Kidney tubule cell (primary cell): ENCODE measurements at regions not wholly inside any gene's neighbourhood (a gene's known extent, or its start where the extent isn't known, plus 50 kb on each side); places are given as distances from the start of the nearest gene placed in this dataset.
"Not testable (repeated sequence)": the region's sequence is repeated elsewhere in the genome, so short reads cannot be mapped to it uniquely, and the experiment has no call there.

Experiments
- DNase-seq: peaks from one replicate; pipeline ENCODE4 v3.0.0-alpha.2; 2018; ENCODE audit warnings: low spot score

DNA sequence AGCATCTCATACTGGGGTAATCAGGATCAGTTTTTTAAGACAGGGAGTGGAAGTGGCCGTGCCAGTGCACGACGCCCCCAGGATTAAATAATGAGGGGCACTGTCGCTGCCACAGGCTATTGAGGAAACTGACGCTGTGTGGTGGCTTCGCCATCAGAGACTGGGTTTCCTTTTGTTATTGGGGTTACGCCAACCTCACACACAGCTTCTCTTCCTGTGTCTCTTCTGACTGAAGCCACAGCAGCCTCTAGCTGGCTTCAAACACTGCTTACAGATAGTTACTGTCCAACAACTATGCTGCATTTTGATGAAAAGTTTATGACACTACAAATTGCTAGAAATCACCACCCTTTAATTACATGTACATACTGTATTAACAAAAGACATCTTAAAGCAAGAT is 521.9 kb upstream of the SALL3 start:
- DNase-seq, result no peak

DNA sequence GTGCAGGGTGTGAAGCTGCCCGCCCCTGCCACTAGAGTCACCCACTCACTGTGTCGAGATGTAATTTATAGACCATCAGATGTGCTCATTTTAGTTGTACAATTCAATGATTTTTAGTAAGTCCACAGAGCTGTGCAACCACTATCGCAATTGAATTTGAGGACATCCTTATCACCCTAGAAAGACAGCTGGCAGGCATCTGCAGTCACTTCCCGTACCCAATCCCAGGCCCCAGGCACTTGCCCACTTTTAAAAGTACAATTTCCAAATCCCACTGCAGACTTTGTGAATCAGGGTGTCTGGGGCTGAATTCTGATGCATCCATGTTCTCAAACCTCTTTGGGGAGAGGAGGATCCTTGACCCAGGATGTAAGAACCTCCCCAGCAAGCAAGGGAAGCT is 521.3 kb upstream of the SALL3 start:
- DNase-seq, result no peak

DNA sequence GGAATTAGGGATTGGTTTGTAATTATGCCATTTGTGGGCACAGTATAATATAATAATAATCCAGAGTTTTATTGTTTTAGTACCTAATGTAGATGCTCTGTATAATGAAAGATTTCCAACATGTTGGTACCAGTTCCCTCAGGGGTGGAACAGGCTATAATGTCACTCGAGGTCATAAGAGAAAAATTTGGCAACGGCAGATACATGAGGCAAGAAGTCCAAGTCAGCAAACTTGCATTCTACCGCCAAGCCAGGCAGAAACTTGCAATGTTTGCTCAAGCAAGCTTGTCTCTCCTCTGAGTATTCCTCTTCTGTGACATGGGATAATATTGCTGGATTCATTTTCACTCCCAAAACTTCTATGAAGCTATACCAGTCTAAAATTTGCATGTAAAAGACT is 520.0 kb upstream of the SALL3 start:
- no peak for DNase-seq

DNA sequence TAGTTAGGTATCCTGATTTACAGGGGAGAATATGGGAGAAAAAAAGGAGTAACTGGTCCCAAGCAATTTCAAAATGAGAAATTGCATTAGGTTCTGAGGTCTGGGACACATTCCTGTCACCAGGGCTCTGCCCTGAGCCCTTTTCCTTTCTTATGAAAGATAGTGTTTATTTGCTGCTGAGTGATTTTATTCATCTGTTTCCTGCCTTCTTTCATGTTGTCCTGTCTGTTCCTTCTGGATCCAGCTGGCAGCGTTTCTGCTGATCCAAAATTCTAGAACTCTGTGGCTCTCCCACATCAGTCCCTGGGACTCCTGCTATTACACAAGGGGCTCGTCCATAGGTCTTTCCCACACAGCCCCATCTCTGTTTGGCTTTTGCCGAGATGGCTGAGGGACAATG is 519.1 kb upstream of the SALL3 start:
- no peak for DNase-seq

DNA sequence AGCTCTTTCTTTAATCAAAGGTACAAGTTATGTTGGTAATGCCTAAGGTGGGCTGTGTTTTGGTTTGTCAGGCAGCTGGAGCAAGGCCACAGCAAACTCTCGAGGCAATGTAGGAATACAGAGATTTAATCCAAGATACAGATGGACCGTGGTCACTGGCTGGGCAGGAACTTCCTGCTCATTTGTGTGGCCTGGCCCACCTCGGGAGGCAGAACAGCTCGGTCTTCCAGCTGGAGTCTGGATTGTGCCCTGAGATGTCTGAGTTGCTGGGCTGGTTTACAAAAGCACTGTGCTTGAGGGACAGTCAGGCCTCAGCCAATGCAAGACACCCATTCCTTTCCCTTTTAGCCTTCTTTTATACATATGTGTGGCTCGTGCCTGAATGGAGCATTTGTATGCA is 506.1 kb upstream of the SALL3 start:
- no peak for DNase-seq

DNA sequence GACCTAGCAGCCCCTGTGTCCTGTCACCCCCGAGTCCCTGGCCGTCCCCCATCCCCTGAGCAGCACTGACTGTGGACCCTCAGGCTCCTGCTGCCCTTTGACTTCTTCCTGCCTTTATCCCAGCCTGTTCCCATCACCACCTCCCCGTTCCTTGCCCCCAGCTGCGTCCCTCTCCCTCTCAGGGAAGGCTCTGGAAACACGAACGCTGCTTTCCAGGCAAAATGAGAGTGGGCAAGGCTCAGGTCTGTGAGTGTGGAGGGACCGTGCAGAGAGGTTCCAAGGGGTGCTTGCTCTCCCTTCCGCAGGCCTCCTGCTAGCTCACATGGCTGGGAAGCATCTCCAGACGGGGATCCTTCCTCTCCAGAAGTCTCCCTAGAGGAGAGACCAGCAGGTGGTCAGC is 501.8 kb upstream of the SALL3 start:
- DNase-seq, result no peak

DNA sequence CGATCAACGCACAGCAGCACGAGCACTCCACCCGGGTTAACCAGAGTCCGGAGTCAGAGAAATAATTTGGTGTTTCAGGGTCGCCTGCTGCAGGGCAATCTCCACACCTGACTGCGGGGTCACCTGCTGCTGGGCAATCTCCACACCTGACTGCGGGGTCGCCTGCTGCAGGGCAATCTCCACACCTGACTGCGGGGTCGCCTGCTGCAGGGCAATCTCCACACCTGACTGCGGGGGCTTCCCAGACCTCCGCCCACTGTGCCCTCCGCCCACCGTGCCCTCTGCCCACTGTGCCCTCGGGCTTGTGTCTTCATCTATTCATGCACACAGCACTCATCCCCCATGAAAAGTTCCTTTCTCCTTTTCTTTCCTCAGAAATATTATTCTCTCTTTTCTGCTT is 500.2 kb upstream of the SALL3 start:
- no peak for DNase-seq

DNA sequence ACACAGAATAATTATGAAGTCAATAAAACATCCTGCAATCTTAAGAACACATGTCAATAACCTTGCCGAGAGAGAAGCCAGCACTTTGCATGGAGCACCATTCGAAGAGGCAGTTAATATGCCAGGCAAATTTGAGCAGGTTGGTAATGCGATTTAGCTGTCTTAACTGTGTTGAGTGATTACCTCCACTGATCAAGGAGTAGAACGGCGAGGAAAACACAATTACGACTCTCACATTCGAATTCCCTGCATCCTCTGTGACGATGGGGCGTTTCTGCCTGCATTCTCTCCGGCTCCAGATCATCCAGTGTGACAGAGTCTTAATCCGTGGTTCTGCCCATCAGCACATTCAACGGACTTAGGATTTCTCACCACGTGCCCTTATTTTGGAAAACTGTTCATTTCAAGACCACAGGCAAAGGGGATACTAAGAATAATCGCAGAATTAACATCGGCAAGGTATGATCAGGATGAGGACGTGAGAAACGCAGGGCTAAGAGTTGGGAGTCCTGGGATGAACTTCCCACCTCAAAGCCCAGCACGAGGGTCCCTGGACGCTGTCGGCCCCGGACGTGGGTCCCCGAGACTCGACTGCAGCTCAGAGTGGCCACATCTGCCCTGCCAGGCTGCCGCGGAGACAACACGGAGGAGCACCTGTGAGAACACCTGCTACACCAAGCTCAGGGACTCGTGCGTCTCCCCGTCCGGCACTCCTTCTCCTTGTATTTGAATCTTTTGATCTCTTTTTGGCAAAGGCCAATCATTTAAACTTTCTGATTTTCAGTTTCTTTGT is 499.2 kb upstream of the SALL3 start:
- no peak for DNase-seq

DNA sequence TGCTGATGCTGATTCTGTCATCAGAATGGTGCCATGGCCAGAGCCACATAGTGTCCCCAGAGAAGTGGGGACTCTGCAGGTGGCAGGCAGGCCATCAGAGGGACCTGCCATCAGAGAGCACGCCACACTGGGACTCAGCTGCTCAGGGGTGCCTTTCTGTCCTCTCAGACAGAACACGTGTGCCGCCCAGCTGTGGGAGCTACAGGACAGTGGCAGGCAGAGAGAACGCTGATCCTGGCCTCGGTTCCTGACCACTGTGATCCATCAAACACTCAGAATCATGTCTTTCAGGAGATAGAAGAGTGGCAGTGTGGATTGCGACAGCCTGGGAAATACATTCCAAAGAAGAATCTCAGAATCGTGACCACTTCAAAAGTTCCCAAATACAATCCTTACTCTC is 497.2 kb upstream of the SALL3 start:
- no peak for DNase-seq

DNA sequence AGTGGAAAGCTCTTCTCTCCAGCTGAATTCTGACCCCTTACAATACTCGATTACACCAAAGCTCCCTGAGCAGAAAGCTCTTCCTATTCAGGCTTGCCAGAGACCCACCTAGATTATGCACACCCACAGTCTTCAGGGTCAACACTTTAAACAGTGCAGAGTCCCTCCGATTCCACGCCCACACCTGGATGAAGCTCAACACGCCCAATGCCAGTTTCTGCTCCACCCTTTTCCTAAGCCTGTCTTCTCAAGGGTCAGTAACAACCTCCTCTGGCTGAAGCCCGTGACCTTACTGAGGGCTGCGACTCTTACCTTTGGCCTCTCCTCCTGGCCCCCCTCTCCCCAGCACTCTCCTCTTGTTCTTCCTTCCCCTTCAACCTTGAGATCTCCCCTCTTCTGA is 492.0 kb upstream of the SALL3 start:
- DNase-seq, result no peak

DNA sequence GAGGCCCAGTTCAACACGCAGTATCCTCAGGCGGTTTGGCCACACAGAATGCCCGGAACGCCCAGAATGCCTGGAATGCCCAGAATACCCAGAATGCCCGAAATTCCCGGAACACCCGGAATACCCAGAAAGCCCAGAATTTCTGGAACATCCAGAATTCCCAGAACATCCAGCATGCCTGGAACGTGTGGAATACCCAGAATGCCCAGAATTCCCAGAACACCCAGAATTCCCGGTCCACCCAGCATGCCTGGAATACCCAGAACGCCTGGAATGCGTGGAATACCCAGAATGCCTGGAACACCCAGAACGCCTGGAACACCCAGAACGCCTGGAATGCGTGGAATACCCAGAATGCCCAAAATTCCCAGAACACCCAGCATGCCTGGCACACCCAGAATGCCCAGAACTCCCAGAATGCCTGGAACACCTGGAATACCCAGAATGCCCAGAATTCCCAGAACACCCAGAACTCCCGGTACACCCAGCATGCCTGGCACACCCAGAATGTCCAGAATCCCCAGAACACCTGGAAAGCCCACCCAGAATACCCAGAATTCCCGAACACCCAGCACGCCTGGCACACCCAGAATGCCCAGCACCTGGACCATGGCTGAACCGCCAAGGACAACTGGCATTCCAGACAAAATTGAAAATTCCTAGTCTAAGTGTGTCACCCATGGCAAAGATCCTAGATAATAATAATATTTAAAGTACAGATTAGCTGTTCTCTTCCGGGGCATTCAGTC is 487.4 kb upstream of the SALL3 start:
- no peak for DNase-seq

DNA sequence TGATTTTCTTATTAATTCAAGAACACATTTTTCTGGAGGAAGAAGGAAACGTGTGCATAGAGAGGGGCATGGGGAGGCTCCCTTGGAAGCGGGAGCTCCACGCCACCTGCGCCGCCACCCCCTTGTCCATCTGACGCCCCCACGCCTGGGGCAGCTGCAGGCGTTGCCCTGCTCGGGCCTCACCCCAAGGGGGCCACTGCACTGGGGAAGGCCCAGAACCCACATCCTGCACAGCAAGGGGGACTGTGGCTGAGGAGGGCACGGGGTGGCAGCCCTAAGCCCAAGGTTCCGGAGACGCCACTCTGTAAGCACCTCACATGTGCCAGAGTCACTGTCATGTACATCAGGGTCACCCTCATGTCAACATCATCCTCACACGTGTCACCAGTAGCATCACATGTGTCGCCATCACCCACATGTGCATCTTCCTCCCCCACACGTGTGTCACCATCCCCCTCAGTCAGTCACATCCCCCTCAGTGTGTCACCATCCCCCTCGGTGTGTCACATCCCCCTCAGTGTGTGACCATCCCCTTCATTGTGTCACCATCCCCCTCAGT is 486.7 kb upstream of the SALL3 start:
- DNase-seq, result no peak

DNA sequence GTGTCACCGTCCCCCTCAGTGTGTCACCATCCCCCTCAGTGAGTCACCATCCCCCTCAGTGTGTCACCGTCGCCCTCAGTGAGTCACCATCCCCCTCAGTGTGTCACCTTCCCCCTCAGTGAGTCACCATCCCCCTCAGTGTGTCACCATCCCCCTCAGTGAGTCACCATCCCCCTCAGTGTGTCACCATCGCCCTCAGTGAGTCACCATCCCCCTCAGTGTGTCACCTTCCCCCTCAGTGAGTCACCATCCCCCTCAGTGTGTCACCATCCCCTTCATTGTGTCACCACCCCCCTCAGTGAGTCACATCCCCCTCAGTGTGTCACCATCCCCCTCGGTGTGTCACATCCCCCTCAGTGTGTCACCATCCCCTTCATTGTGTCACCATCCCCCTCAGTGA is 486.1 kb upstream of the SALL3 start:
- not testable (repeated sequence) for DNase-seq

DNA sequence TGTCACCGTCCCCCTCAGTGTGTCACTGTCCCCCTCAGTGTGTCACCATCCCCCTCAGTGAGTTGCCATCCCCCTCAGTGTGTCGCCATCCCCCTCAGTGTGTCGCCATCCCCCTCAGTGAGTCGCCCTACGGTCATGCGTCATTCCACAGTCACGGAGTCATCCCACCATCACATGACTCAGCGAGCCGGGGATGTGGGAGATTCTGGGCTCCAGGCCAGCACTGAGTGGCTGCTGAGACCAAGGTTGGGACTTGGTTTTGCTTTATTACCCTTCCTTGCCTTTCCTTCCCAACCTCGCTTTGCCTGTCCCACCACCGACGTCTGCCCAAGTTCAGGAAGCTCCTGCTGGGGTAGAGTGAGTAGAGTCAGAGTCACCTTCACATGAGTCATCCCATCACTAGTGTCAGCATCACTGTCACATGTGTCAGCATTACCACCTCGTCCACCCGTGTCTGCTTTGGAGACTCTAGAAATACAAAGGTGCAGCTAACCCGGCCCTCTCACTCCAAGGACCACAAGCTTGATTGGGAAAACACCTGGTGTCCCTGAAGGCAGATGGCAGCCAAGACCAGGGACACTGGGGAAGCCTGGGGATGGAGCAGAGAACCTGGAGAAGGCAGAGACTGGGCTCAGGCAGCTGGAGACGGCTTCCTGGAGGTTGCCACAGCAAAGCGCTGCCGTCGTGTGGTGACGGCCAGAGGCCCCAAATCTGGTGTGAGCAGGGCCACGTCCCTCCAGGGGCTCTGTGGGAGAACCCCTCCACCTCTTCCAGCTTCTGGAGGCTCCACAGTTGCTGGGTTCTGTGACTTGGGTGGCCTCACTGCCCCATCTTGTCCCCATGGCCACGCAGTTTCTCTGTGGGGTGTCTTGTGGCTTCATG is 485.2 kb upstream of the SALL3 start:
- DNase-seq, result no peak

DNA sequence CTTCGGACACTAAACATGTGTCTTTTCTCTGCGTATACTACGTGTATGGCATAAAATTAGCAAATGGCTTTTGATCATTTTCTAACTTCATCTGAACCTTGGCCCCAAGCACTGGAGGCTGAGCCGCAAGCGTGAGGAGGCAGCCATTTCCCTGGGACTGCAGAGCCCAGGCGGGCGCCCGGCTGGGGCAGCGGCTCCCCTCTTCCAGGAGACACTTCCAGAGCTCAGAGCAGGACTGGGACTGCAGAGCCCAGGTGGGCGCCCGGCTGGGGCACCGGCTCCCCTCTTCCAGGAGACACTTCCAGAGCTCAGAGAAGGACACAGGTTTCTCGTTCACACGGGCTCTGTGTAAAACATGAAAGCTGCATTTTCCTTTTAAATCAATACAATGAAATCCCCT is 484.1 kb upstream of the SALL3 start:
- DNase-seq, result no peak

DNA sequence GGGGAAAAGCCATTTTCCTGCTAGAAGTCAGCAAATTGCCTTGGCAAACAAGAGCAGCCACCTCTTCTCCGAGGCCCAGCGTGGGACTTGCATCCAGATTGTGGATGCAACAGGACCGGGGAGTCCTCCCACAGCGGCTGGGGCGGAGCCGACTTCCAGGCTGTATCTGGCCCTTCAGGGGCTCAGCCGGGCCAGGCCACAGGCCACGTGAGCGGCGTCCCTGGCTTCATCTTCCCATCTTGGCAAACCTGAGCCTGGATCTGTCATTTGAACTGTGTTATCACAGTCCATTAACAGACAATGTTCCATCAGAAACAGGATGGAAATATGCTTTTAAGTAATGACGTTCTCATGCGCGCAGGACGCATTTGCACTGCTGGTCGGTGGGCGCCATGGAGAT is 483.5 kb upstream of the SALL3 start:
- DNase-seq, result no peak

DNA sequence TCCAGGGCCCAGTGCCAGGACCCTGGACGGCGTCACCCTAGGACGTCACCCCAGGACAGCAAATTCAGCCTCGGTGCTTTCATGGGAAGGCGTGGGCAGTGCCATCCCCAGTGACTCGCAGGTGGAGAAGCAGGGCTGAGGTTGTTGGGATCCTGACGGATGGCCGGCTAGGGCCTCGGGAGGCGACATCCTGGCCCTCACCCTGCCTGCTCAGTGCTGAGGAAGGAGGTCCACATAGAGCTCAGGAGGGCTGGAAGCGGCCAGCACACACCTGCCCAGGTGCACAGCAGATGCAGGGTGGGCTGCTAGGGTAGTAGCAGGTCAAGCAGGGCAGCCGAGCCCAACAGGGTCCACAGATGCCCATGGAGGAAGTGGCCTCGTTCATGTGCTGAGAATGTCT is 482.0 kb upstream of the SALL3 start:
- DNase-seq, result no peak

DNA sequence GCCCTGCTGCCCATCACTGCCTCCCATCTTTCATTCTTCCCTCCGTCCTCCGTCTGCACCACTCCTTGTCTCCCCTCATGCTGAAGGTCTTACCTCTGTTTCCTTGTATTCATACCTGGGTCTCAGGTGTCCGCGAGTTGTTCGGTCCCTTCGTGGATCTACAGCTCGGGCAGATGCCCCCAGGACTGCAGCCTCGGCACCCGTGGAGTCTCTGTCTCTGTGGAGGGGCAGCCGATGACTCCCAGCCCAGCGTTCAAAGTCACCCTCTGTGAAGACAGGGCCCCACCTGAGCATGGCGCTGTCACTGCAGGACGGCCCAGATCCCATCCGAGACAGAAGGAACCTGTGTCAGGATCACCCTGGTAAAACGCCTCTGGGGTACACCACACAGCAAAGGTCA is 480.0 kb upstream of the SALL3 start:
- no peak for DNase-seq

DNA sequence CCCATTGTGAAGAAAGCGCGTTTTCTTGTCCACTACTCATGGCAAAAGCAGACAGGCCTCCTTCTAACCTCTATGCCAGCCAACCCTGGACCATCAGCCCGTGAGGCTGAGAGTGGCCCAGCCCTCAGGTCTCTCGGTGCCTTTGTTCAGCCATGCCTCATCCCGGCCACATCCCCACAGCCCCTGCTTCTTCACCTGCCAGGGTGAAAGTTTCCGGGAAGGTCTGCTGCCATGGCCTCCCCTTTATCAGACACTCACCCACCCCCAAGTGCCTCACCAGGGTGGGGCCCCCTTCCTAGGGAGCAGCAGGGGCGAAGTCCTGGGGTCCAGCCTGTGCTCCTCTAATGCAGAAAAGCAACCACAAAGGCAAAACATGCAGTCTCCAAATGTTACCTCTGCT is 478.4 kb upstream of the SALL3 start:
- no peak for DNase-seq

DNA sequence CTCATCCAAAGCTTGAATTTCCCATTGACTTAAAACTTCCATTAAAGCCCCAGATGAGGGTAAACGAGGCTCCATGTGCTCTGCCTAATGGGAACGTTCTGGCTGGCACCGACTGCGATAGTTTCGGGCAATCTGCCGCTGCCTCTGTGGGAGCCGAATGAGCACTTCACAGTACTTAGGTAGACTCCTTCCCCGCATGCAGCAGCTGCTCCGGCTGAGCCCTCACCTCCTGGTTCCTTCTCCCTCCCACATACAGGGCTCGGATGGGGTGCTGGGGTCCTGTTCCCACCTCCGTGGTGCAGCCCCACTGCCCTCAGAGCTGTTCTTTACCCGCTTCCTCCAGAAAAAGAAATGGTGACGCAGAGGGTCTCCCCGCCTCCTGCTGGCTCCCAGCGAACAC is 476.5 kb upstream of the SALL3 start:
- no peak for DNase-seq

DNA sequence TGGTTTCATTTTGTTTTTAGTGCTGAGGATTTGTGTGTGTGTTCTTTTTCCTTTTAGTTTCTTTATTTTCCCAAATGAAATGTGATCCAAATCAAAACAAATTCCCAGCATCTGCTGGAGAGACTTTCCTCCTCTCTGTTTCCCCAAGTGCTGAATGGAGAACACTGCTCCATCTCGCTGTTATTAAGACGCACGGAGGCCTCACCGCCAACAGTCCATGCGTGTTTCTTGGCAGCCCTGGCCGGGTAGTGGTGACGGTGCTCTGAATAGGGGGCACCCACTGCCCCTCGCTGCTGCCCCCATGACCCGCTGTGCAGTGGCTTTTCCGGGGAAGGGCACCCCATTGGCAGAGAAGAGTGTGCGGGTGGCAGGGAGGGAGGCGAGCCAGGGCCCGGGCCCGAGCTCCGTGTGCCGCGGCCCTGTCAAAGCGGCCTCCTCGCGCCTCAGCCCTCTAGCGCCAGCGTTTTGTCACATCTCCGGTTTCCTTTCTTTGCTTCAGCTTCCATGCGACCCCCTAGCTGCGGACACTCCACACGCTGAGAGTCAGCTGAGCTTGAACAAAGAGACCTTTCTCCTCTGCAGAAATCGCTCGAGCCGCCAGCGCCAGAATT is 473.7 kb upstream of the SALL3 start:
- DNase-seq, result no peak

DNA sequence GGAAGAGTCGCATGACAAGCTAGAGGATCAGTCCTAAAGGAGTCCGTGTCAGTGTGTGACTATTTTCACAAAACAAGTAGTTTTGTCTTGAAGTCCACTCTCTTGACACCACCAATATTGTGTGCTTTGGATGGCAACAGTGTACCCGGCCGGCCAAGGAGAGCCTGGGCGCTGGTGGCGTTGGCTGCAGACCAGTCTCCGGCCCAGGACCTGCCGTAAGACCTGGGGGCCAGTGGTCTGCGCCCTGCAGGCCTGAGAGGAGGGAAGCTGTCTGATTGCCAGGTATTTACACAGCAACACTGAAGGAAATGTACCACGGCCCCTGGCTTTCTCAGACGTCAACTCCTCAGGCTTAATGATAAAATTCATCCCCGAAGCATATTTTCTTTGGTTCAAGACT is 472.4 kb upstream of the SALL3 start:
- no peak for DNase-seq
